ENCODE measurements at regions not wholly inside any gene's neighbourhood (a gene's known extent, or its start where the extent isn't known, plus 50 kb on each side); places are given as distances from the start of the nearest gene placed in this dataset.

GRCh38 chr5:6058055-6058715 is 320.2 kb downstream of the MED10 start:
- DNase-seq: no peak

- no peak for DNase-seq
Measured at GRCh38 chr5:6056280-6056679, 322.1 kb downstream of the MED10 start.

GRCh38 chr5:6049662-6050061 is 328.7 kb downstream of the MED10 start:
- DNase-seq: no peak

- no peak for DNase-seq
Measured at GRCh38 chr5:6048746-6049145, 329.6 kb downstream of the MED10 start.

- DNase-seq: no peak
Measured at GRCh38 chr5:6046296-6046967, 331.9 kb downstream of the MED10 start.

GRCh38 chr5:6043491-6044310 is 334.6 kb downstream of the MED10 start:
- DNase-seq: no peak

- DNase-seq: no peak
Measured at GRCh38 chr5:6041977-6042550, 336.3 kb downstream of the MED10 start.

- DNase-seq: no peak
Measured at GRCh38 chr5:6039111-6039510, 339.2 kb downstream of the MED10 start.

- DNase-seq: no peak
Measured at GRCh38 chr5:6036006-6036405, 342.3 kb downstream of the MED10 start.

GRCh38 chr5:6029811-6030271 is 348.5 kb downstream of the MED10 start:
- no peak for DNase-seq

GRCh38 chr5:6026766-6027406 is 351.5 kb downstream of the MED10 start:
- DNase-seq: no peak

GRCh38 chr5:6019612-6020011 is 358.7 kb downstream of the MED10 start:
- no peak for DNase-seq

- no peak for DNase-seq
Measured at GRCh38 chr5:6013506-6013905, 364.8 kb downstream of the MED10 start.

GRCh38 chr5:6011199-6011598 is 367.1 kb downstream of the MED10 start:
- no peak for DNase-seq

GRCh38 chr5:6006838-6007314 is 371.5 kb downstream of the MED10 start:
- DNase-seq: no peak

- no peak for DNase-seq
Measured at GRCh38 chr5:6003040-6003825, 375.1 kb downstream of the MED10 start.

GRCh38 chr5:6000867-6001266 is 377.5 kb downstream of the MED10 start:
- DNase-seq: no peak

- no peak for DNase-seq
Measured at GRCh38 chr5:5995819-5996218, 382.5 kb downstream of the MED10 start.

- DNase-seq: no peak
Measured at GRCh38 chr5:5986492-5987178, 391.7 kb downstream of the MED10 start.

- no peak for DNase-seq
Measured at GRCh38 chr5:5985332-5985731, 393.0 kb downstream of the MED10 start.

- no peak for DNase-seq
Measured at GRCh38 chr5:5983261-5983980, 394.9 kb downstream of the MED10 start.
